Mammary epithelial cell (primary cell): ENCODE measurements at regions not wholly inside any gene's neighbourhood (a gene's known extent, or its start where the extent isn't known, plus 50 kb on each side); places are given as distances from the start of the nearest gene placed in this dataset.

Experiments used
- EZH2 ChIP-seq: IDR thresholded peaks from 2 replicates; pipeline ENCODE4 v1.6.1; 2012; ENCODE audit warnings: low read length, inconsistent platforms, borderline replicate concordance
- TF ChIP-seq, protein P1 (sequence below), 2 donors: IDR thresholded peaks in 1 of 2; conservative IDR thresholded peaks in 1 of 2; 2 replicates each; pipeline ENCODE4 v1.5.1; 2011 to 2012; ENCODE audit warnings: inconsistent platforms in 2 of 2, low read length in 2 of 2, mild to moderate bottlenecking in 2 of 2, control low read depth in 1 of 2, low read depth in 1 of 2; ENCODE audit not compliant: insufficient read depth in 1 of 2; ENCODE audit errors: extremely low read depth in 1 of 2

DNA sequence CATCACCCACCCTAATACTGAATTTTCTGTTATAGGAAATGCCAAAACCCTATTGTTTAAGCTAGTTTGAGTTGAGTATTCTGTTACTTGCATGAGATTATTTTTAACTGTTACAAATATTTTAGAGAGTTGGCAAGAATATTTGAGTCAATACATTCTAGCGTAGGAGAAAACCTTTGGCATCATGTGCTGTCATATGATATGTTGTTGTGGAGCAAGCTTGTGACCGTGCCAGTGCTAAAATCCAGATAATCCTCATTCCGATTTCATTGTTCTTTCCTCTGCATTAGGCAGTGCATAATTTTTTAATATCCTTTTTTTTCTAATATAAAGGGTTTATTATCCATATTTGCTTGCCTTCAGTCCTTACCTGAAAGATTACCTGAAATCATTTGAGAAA, 168.0 kb upstream of the GMNC start:
- TF ChIP-seq, protein P1, sequence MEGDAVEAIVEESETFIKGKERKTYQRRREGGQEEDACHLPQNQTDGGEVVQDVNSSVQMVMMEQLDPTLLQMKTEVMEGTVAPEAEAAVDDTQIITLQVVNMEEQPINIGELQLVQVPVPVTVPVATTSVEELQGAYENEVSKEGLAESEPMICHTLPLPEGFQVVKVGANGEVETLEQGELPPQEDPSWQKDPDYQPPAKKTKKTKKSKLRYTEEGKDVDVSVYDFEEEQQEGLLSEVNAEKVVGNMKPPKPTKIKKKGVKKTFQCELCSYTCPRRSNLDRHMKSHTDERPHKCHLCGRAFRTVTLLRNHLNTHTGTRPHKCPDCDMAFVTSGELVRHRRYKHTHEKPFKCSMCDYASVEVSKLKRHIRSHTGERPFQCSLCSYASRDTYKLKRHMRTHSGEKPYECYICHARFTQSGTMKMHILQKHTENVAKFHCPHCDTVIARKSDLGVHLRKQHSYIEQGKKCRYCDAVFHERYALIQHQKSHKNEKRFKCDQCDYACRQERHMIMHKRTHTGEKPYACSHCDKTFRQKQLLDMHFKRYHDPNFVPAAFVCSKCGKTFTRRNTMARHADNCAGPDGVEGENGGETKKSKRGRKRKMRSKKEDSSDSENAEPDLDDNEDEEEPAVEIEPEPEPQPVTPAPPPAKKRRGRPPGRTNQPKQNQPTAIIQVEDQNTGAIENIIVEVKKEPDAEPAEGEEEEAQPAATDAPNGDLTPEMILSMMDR (conservative IDR thresholded peaks at IDR 0.05 in 1 of 2, IDR thresholded peaks at IDR 0.05 in 1 of 2; ENCODE audit: extremely low read depth in 1 of 2, insufficient read depth in 1 of 2, low read depth in 1 of 2, low read length in 2 of 2), result no peak
- no peak for TF ChIP-seq EZH2
